GM12878 (cell line): ENCODE measurements at regions not wholly inside any gene's neighbourhood (a gene's known extent, or its start where the extent isn't known, plus 50 kb on each side); places are given as distances from the start of the nearest gene placed in this dataset.

ENCODE experiments used
- ATAC-seq: fragments of 200-7000 bp; cut with Tn5 transposase; 3 replicates; pipeline ENCODE4 v1.9.1; 2020; ENCODE audit warnings: mild to moderate bottlenecking, moderate library complexity
- BruUV-seq: library from RNA; stranded (reverse); fragments of 400-500 nt; replicated peaks from 2 replicates; lab custom pipeline; 2021; lab: Mats Ljungman, UMichigan
- CTCF ChIA-PET: fragments of 300-600 bp; sonication (Branson Sonifier 250); formaldehyde crosslinking; extraction: SDS; loops from one replicate; lab custom pipeline; 2021; ENCODE audit warnings: inconsistent platforms; lab: Yijun Ruan, JAX
- POLR2A ChIA-PET: fragments of 350-600 bp; formaldehyde crosslinking; extraction: SDS; loops from one replicate; lab custom pipeline; 2021; ENCODE audit warnings: inconsistent platforms; lab: Charles Lee
- RAD21 ChIA-PET: fragments of 300-600 bp; sonication (Branson Sonifier 250); formaldehyde crosslinking; loops from one replicate; lab custom pipeline; 2023; ENCODE audit warnings: antibody characterized with exemption; ENCODE audit not compliant: unreplicated experiment; lab: Charles Lee
- SMC1A ChIA-PET: fragments of 300-600 bp; sonication (Branson Sonifier 250); formaldehyde crosslinking; loops from one replicate; lab custom pipeline; 2023; ENCODE audit not compliant: unreplicated experiment, uncharacterized antibody; lab: Charles Lee
- DNase-seq: peaks from one replicate; pipeline ENCODE4 v3.0.0-alpha.2; 2011; ENCODE audit warnings: low read depth, low spot score
- FAIRE-seq: peaks from 3 replicates; lab custom pipeline; 2011; peaks lifted over from hg19 to GRCh38; lab: Jason Lieb, UNC
- H2AFZ ChIP-seq: 2 replicates; pipeline ENCODE4 v1.6.0; 2011; ENCODE audit warnings: low read depth, low read length, control low read depth; ENCODE audit not compliant: control insufficient read depth
- H3K27ac ChIP-seq: 2 replicates; pipeline ENCODE4 v1.5.1; 2011; ENCODE audit warnings: control low read depth; ENCODE audit not compliant: control insufficient read depth, insufficient read depth
- H3K27me3 ChIP-seq, 2 experiments: replicated peaks in 1 of 2; 2 replicates each; pipeline versions ENCODE4 v1.6.0 to v1.6.1; 2011; ENCODE audit warnings: low read length in 1 of 2; ENCODE audit not compliant: control insufficient read depth in 2 of 2, insufficient read depth in 2 of 2
- H3K36me3 ChIP-seq, 2 experiments: 2 replicates each; pipeline ENCODE4 v1.5.1; 2011; ENCODE audit warnings: low read length in 1 of 2; ENCODE audit not compliant: control insufficient read depth in 2 of 2, insufficient read depth in 2 of 2
- H3K4me1 ChIP-seq: 2 replicates; pipeline ENCODE4 v1.6.1; 2011; ENCODE audit warnings: mild to moderate bottlenecking, low read length, moderate library complexity, mixed read lengths; ENCODE audit not compliant: control insufficient read depth, insufficient read depth
- H3K4me2 ChIP-seq: 2 replicates; pipeline ENCODE4 v1.6.0; 2011; ENCODE audit warnings: control low read depth; ENCODE audit not compliant: control insufficient read depth, insufficient read depth
- H3K4me3 ChIP-seq: fragments of 200-600 bp; sonication (generic); 2 replicates; pipeline ENCODE4 v1.5.1; 2016
- H3K79me2 ChIP-seq: 2 replicates; pipeline ENCODE4 v1.6.0; 2011; ENCODE audit warnings: low read length; ENCODE audit not compliant: control insufficient read depth, insufficient read depth
- H3K9ac ChIP-seq: 2 replicates; pipeline ENCODE4 v1.8.0; 2011; ENCODE audit warnings: low read length, control low read depth, mixed read lengths; ENCODE audit not compliant: control insufficient read depth, insufficient read depth
- H3K9me3 ChIP-seq: replicated peaks from 3 replicates; pipeline ENCODE4 v1.5.1; 2011; ENCODE audit warnings: mild to moderate bottlenecking, low read length; ENCODE audit not compliant: control insufficient read depth, insufficient read depth
- H4K20me1 ChIP-seq: 2 replicates; pipeline ENCODE4 v1.6.0; 2011; ENCODE audit not compliant: control insufficient read depth, insufficient read depth
- HDAC6 ChIP-seq: fragments of 200-600 bp; sonication (generic); IDR thresholded peaks from one replicate; pipeline ENCODE4 v1.8.0; 2017; ENCODE audit warnings: antibody characterized with exemption; ENCODE audit not compliant: unreplicated experiment
- HDGF ChIP-seq: fragments of 450-650 bp; IDR thresholded peaks from 2 replicates; pipeline ENCODE4 v1.6.1; 2016; ENCODE audit warnings: antibody characterized with exemption
- IRF3 ChIP-seq: fragments of 450-650 bp; IDR thresholded peaks from 2 replicates; pipeline ENCODE4 v1.6.1; 2014; ENCODE audit warnings: mild to moderate bottlenecking
- JUNB ChIP-seq: IDR thresholded peaks from 2 replicates; pipeline ENCODE4 v1.6.1; 2016; ENCODE audit warnings: antibody characterized with exemption, mild to moderate bottlenecking
- MTA3 ChIP-seq: IDR thresholded peaks from 2 replicates; pipeline ENCODE4 v1.6.1; 2012; ENCODE audit warnings: low read length, inconsistent platforms, borderline replicate concordance
- PAX5 ChIP-seq: IDR thresholded peaks from 2 replicates; pipeline ENCODE4 v1.6.1; 2011; ENCODE audit warnings: low read depth, low read length, borderline replicate concordance
- POLR2AphosphoS5 ChIP-seq: IDR thresholded peaks from 2 replicates; pipeline ENCODE4 v1.6.1; 2011; ENCODE audit warnings: mild to moderate bottlenecking, low read length, inconsistent platforms
- SIX5 ChIP-seq: IDR thresholded peaks from 2 replicates; pipeline ENCODE4 v1.6.1; 2011; ENCODE audit warnings: mild to moderate bottlenecking, low read depth, low read length, moderate library complexity; ENCODE audit not compliant: severe bottlenecking
- SMARCA5 ChIP-seq: fragments of 450-650 bp; IDR thresholded peaks from 2 replicates; pipeline ENCODE4 v1.6.1; 2017; ENCODE audit warnings: mild to moderate bottlenecking
- SMC3 ChIP-seq: IDR thresholded peaks from 2 replicates; pipeline ENCODE4 v1.6.1; 2011; ENCODE audit warnings: low read length, improper control_type of control experiment, borderline replicate concordance
- SRF ChIP-seq, 2 experiments: IDR thresholded peaks; 2 replicates each; pipeline ENCODE4 v1.6.1; 2011; ENCODE audit warnings: low read depth in 2 of 2, low read length in 2 of 2, mild to moderate bottlenecking in 1 of 2, moderate library complexity in 1 of 2
- SUZ12 ChIP-seq: fragments of 200-600 bp; sonication (generic); IDR thresholded peaks from one replicate; pipeline ENCODE4 v1.6.1; 2018; ENCODE audit warnings: antibody characterized with exemption, mild to moderate bottlenecking; ENCODE audit not compliant: unreplicated experiment
- TBL1XR1 ChIP-seq: IDR thresholded peaks from 2 replicates; pipeline ENCODE4 v1.6.1; 2012; ENCODE audit warnings: low read depth, low read length, improper control_type of control experiment
- YBX1 ChIP-seq: fragments of 450-650 bp; IDR thresholded peaks from 2 replicates; pipeline ENCODE4 v1.6.1; 2016; ENCODE audit warnings: antibody characterized with exemption
- ZNF217 ChIP-seq: fragments of 450-650 bp; IDR thresholded peaks from 2 replicates; pipeline ENCODE4 v1.6.1; 2017; ENCODE audit warnings: antibody characterized with exemption, mild to moderate bottlenecking
- WGBS: methylation state at CpG from one replicate; pipeline ENCODE4 v1.1.6; 2016; ENCODE audit warnings: low lambda C conversion rate; ENCODE audit not compliant: insufficient replicate concordance, insufficient coverage; ENCODE audit errors: missing lambda C conversion rate; 5-methylcytosine and 5-hydroxymethylcytosine counted together
- in situ Hi-C: fragments of 300-500 bp; cut with MboI; formaldehyde crosslinking; loops from 9 replicates; pipeline ENCODE4 v1.14.3; 2018; ENCODE audit warnings: mixed read lengths
- intact Hi-C: fragments of 100-400 bp; cut with micrococcal nuclease; formaldehyde crosslinking; loops from one replicate; pipeline ENCODE4 v1.14.2; 2022; ENCODE audit not compliant: unreplicated experiment
- TF ChIP-seq, protein P1 (sequence below): fragments of 450-650 bp; IDR thresholded peaks from 2 replicates; pipeline ENCODE4 v1.6.1; 2017; ENCODE audit warnings: mild to moderate bottlenecking, low read depth, inconsistent platforms; ENCODE audit not compliant: poor library complexity, severe bottlenecking

DNA sequence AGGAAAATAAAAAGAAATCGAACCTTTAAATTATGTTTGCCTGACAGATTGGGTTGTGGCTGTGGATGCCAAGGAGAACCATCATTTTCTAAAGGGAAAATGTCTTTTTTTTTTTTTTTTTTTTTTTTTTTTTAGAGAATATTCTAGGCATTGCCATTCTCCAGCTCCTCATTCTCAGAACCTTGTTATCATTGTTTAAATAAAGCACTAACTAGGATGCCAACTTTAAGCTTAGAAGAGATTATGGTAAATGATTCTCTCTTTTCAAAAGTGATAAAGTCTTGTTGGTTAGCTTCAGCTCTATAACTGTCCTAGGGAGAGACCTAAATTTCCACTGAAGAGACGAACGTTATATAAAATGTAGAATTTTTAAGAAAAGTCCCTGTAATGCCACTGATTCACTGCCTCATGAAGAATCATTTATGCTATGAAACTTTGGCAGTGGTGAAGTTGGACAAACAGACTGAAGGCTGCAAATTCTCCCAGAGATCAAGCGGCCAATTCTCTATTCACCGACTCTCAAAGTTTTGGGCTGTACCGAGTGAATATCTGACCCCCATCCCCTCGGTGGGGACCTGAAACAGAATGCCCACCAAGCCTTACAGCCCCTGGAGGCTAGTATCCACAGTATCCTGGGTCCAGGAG, 207.9 kb upstream of the PITRM1 start:
- POLR2A ChIA-PET, result interaction anchor here (0.6 kb wide), 1 partner anchor 19 kb away, joined by 6 read pairs; no protein-coding TSS in a partner anchor
- Histone ChIP-seq H3K27ac (no peak overlapping the region), H3K4me1 (no peaks in the 10 kb centered on the region), H3K27me3 (no peaks in the 10 kb centered on the region), H3K4me3 (no peak overlapping the region), H3K36me3 (no peaks in the 10 kb centered on the region), H4K20me1 (no peaks in the 10 kb centered on the region), H3K9me3 (no peaks in the 10 kb centered on the region; the same call in 1 of the 3 replicates), H3K4me2 (no peak overlapping the region), H3K9ac (no peak overlapping the region), H2AFZ (no peak overlapping the region), H3K79me2 (no peaks in the 10 kb centered on the region)
- RAD21 ChIA-PET, result no interaction called here
- CTCF ChIA-PET, result no interaction called here
- DNase-seq (no peak), ATAC-seq (no peak), FAIRE-seq (no peak)
- no TSS peak for BruUV-seq
- 22% methylated on average over 7 of the region's 7 CpGs for WGBS
- TF ChIP-seq YBX1 (no peak), HDGF (no peak), MTA3 (no peak), HDAC6 (no peak), PAX5 (no peak), SUZ12 (no peak), SMARCA5 (no peak), JUNB (no peak)
- intact Hi-C loops, result no loop called here
- SMC1A ChIA-PET, result no interaction called here
- in situ Hi-C loops, result no loop called here

DNA sequence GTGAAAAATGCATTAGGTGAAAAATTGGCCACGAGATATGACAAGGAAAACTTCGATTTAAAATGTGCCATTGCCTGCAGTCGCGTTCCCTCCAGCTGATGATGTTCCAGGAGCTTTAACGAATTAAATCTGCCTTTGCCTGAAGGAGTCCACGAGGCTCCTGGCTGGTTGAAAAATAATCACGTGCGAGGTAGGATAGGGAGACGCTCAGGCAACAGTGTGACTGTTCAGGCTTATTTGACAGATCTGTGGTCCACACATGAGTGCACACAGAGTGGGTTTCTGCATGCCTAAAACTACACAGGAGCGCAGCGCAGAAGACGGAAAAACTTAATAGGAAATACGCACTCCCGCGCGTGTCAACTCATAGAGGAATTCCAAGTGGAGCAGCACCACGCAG, 204.0 kb upstream of the PITRM1 start:
- Histone ChIP-seq H3K9ac (no peak overlapping the region), H3K36me3 (no peaks in the 10 kb centered on the region), H3K4me1 (no peaks in the 10 kb centered on the region), H3K27ac (no peak overlapping the region), H3K4me3 (no peak overlapping the region), H3K79me2 (no peaks in the 10 kb centered on the region), H4K20me1 (no peaks in the 10 kb centered on the region), H3K4me2 (no peak overlapping the region), H3K27me3 (no peaks in the 10 kb centered on the region), H2AFZ (no peak overlapping the region), H3K9me3 (no peaks in the 10 kb centered on the region; the same call in 2 of the 3 replicates)
- in situ Hi-C loops (no loop called here), intact Hi-C loops (no loop called here)
- no peak for FAIRE-seq
- DNase-seq, result no peak
- ChIA-PET RAD21 (no interaction called here), POLR2A (no interaction called here), SMC1A (no interaction called here), CTCF (no interaction called here)
- WGBS, result 63% methylated on average over 17 of the region's 17 CpGs
- no TSS peak for BruUV-seq
- no peak for ATAC-seq
- no peak for TF ChIP-seq ZNF217
- no peak for TF ChIP-seq SMC3
- TF ChIP-seq PAX5, result no peak
- TF ChIP-seq, protein P1, sequence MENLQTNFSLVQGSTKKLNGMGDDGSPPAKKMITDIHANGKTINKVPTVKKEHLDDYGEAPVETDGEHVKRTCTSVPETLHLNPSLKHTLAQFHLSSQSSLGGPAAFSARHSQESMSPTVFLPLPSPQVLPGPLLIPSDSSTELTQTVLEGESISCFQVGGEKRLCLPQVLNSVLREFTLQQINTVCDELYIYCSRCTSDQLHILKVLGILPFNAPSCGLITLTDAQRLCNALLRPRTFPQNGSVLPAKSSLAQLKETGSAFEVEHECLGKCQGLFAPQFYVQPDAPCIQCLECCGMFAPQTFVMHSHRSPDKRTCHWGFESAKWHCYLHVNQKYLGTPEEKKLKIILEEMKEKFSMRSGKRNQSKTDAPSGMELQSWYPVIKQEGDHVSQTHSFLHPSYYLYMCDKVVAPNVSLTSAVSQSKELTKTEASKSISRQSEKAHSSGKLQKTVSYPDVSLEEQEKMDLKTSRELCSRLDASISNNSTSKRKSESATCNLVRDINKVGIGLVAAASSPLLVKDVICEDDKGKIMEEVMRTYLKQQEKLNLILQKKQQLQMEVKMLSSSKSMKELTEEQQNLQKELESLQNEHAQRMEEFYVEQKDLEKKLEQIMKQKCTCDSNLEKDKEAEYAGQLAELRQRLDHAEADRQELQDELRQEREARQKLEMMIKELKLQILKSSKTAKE, result no peak
- TF ChIP-seq SIX5, result no peak
- no peak for TF ChIP-seq POLR2AphosphoS5
- no peak for TF ChIP-seq IRF3
- no peak for TF ChIP-seq SRF (IDR thresholded peaks at IDR 0.05; ENCODE audit: low read depth in 2 of 2, low read length in 2 of 2)
- TF ChIP-seq MTA3, result no peak
- no peak for TF ChIP-seq TBL1XR1
